ENCODE measurements at regions not wholly inside any gene's neighbourhood (a gene's known extent, or its start where the extent isn't known, plus 50 kb on each side); places are given as distances from the start of the nearest gene placed in this dataset.

- no peak for TF ChIP-seq CTCF (tag by site-specific recombination; IDR thresholded peaks at IDR 0.05)
- no peak for TF ChIP-seq ZNF133 (tag by site-specific recombination; IDR thresholded peaks at IDR 0.05)
- TF ChIP-seq ZNF626 (tag by site-specific recombination; IDR thresholded peaks at IDR 0.05), result no peak
These were observed 161.5 kb upstream of the VASH1 start for GRCh38 chr14:76599559-76600287.
